Stomach (tissue), 4 donors: ENCODE measurements at regions not wholly inside any gene's neighbourhood (a gene's known extent, or its start where the extent isn't known, plus 50 kb on each side); places are given as distances from the start of the nearest gene placed in this dataset.

Source experiments
- CTCF ChIP-seq, 7 experiments: fragments of 450-650 bp in 4 of 7; fragments of 200-600 bp in 3 of 7; sonication (generic) in 3 of 7; IDR thresholded peaks; one replicate each; pipeline ENCODE4 v1.5.1; 2016 to 2019; ENCODE audit warnings: antibody characterized with exemption in 7 of 7, control low read depth in 2 of 7, mild to moderate bottlenecking in 1 of 7
- POLR2A ChIP-seq, 4 donors: fragments of 450-650 bp; IDR thresholded peaks; one replicate each; pipeline ENCODE4 v1.6.1; 2016; ENCODE audit warnings: antibody characterized with exemption in 4 of 4, control low read depth in 2 of 4, mild to moderate bottlenecking in 1 of 4, moderate library complexity in 1 of 4

GRCh38 chr13:34465423-34465922, 476.6 kb upstream of the NBEA start:
- TF ChIP-seq CTCF (IDR thresholded peaks at IDR 0.05) (no peak), POLR2A (IDR thresholded peaks at IDR 0.05) (no peak)
